CD4-positive, CD25-positive, alpha-beta regulatory T cell (primary cell): ENCODE measurements at regions not wholly inside any gene's neighbourhood (a gene's known extent, or its start where the extent isn't known, plus 50 kb on each side); places are given as distances from the start of the nearest gene placed in this dataset.

Source experiments
- ATAC-seq, 2 donors: fragments of 150-1000 bp; cut with Tn5 transposase; one replicate each; pipeline ENCODE4 v1.10.0; 2021; ENCODE audit warnings: low read depth in 2 of 2, moderate number of reproducible peaks in 2 of 2, moderate library complexity in 1 of 2
- DNase-seq, 3 donors: peaks; one replicate each; pipeline versions ENCODE4 v3.0.0 to v3.0.0-alpha.2; 2012 to 2022; ENCODE audit warnings: mixed read lengths in 1 of 3
- H3K27ac ChIP-seq: one replicate; pipeline ENCODE4 v1.7.0; 2013; ENCODE audit warnings: mild to moderate bottlenecking, low read length; ENCODE audit not compliant: insufficient read depth, poor library complexity, severe bottlenecking
- H3K27me3 ChIP-seq: one replicate; pipeline ENCODE4 v1.7.0; 2013; ENCODE audit warnings: low read length; ENCODE audit not compliant: control insufficient read depth, insufficient read depth
- H3K36me3 ChIP-seq: one replicate; pipeline ENCODE4 v1.7.0; 2013; ENCODE audit warnings: mild to moderate bottlenecking, low read length, moderate library complexity; ENCODE audit not compliant: control insufficient read depth, insufficient read depth
- H3K4me1 ChIP-seq: 2 replicates; pipeline ENCODE4 v1.7.0; 2013; ENCODE audit warnings: mild to moderate bottlenecking, low read length; ENCODE audit not compliant: insufficient read depth, control insufficient read depth, poor library complexity, severe bottlenecking
- H3K4me3 ChIP-seq: one replicate; pipeline ENCODE4 v1.7.0; 2013; ENCODE audit warnings: low read depth, mild to moderate bottlenecking, low read length, moderate library complexity
- H3K9me3 ChIP-seq, 2 experiments: 1 replicate in 1 of 2; 2 replicates in 1 of 2; pipeline ENCODE4 v1.7.0; 2013; ENCODE audit warnings: low read length in 2 of 2, mild to moderate bottlenecking in 1 of 2, moderate library complexity in 1 of 2; ENCODE audit not compliant: control insufficient read depth in 2 of 2
- H3K27ac Mint-ChIP-seq, 3 donors: one replicate each; pipeline ENCODE4 v1.8.0; 2020 to 2022; ENCODE audit warnings: mild to moderate bottlenecking in 3 of 3, mixed read lengths in 3 of 3, moderate library complexity in 2 of 3
- H3K27me3 Mint-ChIP-seq: one replicate; pipeline ENCODE4 v1.8.0; 2022; ENCODE audit warnings: mild to moderate bottlenecking, mixed read lengths
- H3K36me3 Mint-ChIP-seq: one replicate; pipeline ENCODE4 v1.8.0; 2020; ENCODE audit warnings: mixed read lengths
- H3K4me1 Mint-ChIP-seq, 4 donors: one replicate each; pipeline ENCODE4 v1.8.0; 2020 to 2022; ENCODE audit warnings: mixed read lengths in 4 of 4, mild to moderate bottlenecking in 1 of 4
- H3K4me3 Mint-ChIP-seq, 4 donors: one replicate each; pipeline ENCODE4 v1.8.0; 2020 to 2022; ENCODE audit warnings: mild to moderate bottlenecking in 4 of 4, mixed read lengths in 4 of 4, moderate library complexity in 3 of 4
- H3K9me3 Mint-ChIP-seq, 7 donors: one replicate each; pipeline ENCODE4 v1.8.0; 2020 to 2022; ENCODE audit warnings: mixed read lengths in 7 of 7, mild to moderate bottlenecking in 3 of 7, moderate library complexity in 2 of 7

DNA sequence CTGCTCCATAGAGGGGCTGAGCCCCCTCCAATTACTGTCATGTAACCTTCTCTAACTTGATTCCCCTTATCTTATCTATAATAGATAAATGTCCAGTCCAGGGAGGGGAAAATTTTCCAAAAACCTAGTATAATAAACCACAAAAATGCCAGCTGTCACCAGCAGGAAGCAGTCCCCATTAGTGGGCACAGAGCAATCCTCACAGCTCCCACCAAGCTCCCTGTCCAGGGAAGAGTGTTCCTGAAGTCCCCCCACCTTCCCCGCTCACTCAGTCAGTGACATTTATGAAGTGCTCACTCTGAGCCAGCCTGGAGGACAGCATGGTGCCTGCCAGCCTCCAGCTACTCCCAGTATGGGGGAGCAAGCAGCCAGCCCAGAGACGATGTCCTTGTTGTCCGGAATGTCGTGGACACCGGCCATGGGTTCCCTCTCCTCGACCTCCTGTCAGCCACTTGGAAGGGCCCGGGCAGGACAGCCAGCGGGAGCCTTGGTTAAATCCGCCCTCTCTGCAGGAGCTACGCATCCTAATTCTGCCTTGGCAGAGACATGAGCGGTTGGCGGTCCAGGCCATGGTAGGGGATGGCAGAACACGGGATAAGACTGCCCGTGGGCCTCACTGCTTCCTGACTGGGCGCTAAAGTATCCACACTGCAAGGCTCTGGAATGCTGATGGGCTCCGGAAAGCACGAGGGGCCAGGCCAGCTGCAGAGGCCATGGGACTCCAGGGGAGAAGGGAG lies 102.0 kb upstream of the CDH5 start:
- Mint-ChIP-seq H3K27me3 (peaks cover 43% of the 10 kb centered on the region), H3K4me1 (peaks cover 0 to 7% (median 0%) of the 10 kb centered on the region in 4 donors), H3K27ac (peak overlapping the region in 1 of 3 donors; percentile 51), H3K36me3 (no peaks in the 10 kb centered on the region), H3K9me3 (peaks cover 0 to 1% (median 0%) of the 10 kb centered on the region in 7 donors), H3K4me3 (no peak overlapping the region)
- Histone ChIP-seq H3K9me3 (no peaks in the 10 kb centered on the region), H3K36me3 (no peaks in the 10 kb centered on the region), H3K4me1 (no peaks in the 10 kb centered on the region), H3K4me3 (no peak overlapping the region), H3K27ac (no peak overlapping the region), H3K27me3 (peaks cover 1% of the 10 kb centered on the region)
- no peak for ATAC-seq
- DNase-seq = no peak

DNA sequence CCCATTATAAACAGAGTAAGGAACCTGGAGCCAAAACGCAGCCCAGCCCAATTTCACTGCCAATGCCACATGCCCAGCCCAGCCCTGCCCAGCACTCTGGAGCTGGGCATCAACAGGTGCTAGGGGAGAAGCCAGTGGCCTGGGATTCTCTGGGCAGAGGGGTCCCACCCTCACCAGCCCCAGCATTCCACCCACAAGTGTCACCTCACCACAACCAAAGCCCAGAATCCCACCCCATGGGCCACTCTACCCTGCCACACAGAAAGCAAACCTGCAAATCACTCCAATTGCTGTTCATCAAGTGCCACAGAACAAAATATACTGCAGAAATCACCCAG lies 102.5 kb upstream of the CDH5 start:
- H3K4me1 ChIP-seq = no peaks in the 10 kb centered on the region
- H3K27ac Mint-ChIP-seq = no peak overlapping the region
- H3K27me3 Mint-ChIP-seq = peaks cover 38% of the 10 kb centered on the region

GRCh38 chr16:66263168-66263972 lies 103.1 kb upstream of the CDH5 start:
- ATAC-seq (no peak), DNase-seq (no peak)
- Histone ChIP-seq H3K36me3 (no peaks in the 10 kb centered on the region), H3K9me3 (no peaks in the 10 kb centered on the region), H3K4me3 (no peak overlapping the region), H3K27ac (no peak overlapping the region), H3K4me1 (no peaks in the 10 kb centered on the region), H3K27me3 (peaks cover 1% of the 10 kb centered on the region)
- Mint-ChIP-seq H3K27ac (no peak overlapping the region), H3K4me3 (no peak overlapping the region), H3K36me3 (no peaks in the 10 kb centered on the region), H3K4me1 (peaks cover 0 to 4% (median 0%) of the 10 kb centered on the region in 4 donors), H3K9me3 (peaks cover 0 to 1% (median 0%) of the 10 kb centered on the region in 7 donors), H3K27me3 (peaks cover 33% of the 10 kb centered on the region)

More for the DNA sequence above, 102.5 kb upstream of the CDH5 start:
- no peak overlapping the region for H3K4me3 ChIP-seq
- Mint-ChIP-seq H3K4me1 (peaks cover 0 to 4% (median 0%) of the 10 kb centered on the region in 4 donors), H3K4me3 (no peak overlapping the region), H3K9me3 (peaks cover 0 to 1% (median 0%) of the 10 kb centered on the region in 7 donors), H3K36me3 (no peaks in the 10 kb centered on the region)
- no peaks in the 10 kb centered on the region for H3K36me3 ChIP-seq
- no peaks in the 10 kb centered on the region for H3K9me3 ChIP-seq
- H3K27me3 ChIP-seq = peaks cover 1% of the 10 kb centered on the region
- ATAC-seq (no peak), DNase-seq (no peak)
- no peak overlapping the region for H3K27ac ChIP-seq

DNA sequence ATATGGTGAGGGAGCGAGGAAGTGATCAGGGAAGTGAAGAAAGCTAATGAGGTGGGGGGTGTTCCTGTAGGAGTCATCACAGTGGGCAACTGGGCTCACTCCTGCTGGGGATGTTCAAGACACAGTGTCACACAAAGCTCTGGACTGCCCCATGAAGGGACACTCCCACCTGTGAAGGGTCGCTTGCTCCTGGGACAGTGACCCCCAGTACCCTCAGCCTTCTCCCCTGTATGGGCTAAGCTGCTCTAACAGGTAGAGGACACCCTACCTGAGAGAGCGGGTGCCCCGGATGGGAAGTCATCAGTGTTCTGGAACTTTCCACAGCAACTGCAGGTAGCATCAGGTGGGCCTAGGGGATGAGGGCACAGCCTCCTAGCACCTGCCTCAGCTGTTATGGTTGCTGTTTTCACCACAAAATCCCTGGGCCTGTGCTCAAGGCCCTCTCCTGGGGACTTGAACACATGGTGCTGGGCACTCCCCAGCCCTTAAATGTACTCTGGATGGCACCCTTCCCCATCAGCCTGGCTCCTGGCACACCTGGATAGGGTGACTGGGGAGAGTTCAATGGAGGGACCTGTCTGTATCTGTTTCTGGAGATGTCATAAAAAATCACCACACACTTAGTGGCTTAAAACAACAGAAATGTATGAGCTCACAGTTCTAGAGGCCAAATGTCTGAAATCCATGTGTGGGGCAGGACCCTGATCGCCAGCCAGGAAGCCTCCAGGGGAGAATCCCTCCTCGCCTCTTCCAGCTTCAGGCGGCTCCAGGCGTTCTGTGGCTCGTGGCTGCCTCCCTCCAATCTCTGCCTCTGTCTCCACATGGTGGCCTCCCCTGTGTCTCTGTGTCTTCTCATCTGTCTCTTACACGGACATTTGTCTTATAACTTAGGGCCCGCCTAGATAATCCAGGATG lies 104.0 kb upstream of the CDH5 start:
- Histone ChIP-seq H3K4me1 (no peaks in the 10 kb centered on the region), H3K27me3 (peaks cover 1% of the 10 kb centered on the region), H3K27ac (no peak overlapping the region), H3K9me3 (no peaks in the 10 kb centered on the region), H3K36me3 (no peaks in the 10 kb centered on the region), H3K4me3 (no peak overlapping the region)
- no peak for DNase-seq
- no peak overlapping the region for H3K4me3 Mint-ChIP-seq
- peaks cover 0 to 4% (median 0%) of the 10 kb centered on the region in 4 donors for H3K4me1 Mint-ChIP-seq
- no peak for ATAC-seq
- no peaks in the 10 kb centered on the region for H3K36me3 Mint-ChIP-seq
- H3K9me3 Mint-ChIP-seq = peaks cover 0 to 1% (median 0%) of the 10 kb centered on the region in 7 donors
- peaks cover 24% of the 10 kb centered on the region for H3K27me3 Mint-ChIP-seq
- no peak overlapping the region for H3K27ac Mint-ChIP-seq

DNA sequence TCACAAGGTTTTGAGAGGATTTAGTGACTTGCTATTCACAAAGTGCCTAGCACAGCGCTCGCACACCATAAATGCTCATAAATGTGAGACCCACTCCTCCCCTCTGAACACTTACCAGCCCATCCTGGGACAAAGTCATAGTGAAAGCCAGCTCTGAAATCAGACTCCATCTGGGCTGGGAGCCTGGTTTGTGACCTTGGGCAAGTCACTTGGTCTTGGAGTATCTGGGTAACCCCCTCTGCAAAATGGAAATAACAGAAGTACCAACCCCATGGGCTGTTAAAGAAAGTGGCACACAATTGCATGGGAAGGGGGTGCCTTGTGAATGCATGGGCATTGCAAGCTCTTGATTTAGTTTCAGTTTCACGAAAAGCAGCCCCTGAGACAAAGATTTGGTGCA lies 104.7 kb upstream of the CDH5 start:
- no peak overlapping the region for H3K4me3 ChIP-seq
- no peak for DNase-seq
- peaks cover 0 to 4% (median 0%) of the 10 kb centered on the region in 4 donors for H3K4me1 Mint-ChIP-seq
- no peaks in the 10 kb centered on the region for H3K9me3 ChIP-seq
- peaks cover 19% of the 10 kb centered on the region for H3K27me3 Mint-ChIP-seq
- H3K27ac ChIP-seq = no peak overlapping the region
- H3K36me3 Mint-ChIP-seq = no peaks in the 10 kb centered on the region
- H3K4me1 ChIP-seq = no peaks in the 10 kb centered on the region
- H3K27me3 ChIP-seq = peaks cover 1% of the 10 kb centered on the region
- no peaks in the 10 kb centered on the region for H3K36me3 ChIP-seq
- H3K27ac Mint-ChIP-seq = no peak overlapping the region
- H3K9me3 Mint-ChIP-seq = peaks cover 0 to 3% (median 0%) of the 10 kb centered on the region in 7 donors
- H3K4me3 Mint-ChIP-seq = no peak overlapping the region
- no peak for ATAC-seq

GRCh38 chr16:66260522-66261254 lies 105.8 kb upstream of the CDH5 start:
- Mint-ChIP-seq H3K4me3 (no peak overlapping the region), H3K27me3 (peaks cover 10% of the 10 kb centered on the region), H3K9me3 (peaks cover 0 to 3% (median 0%) of the 10 kb centered on the region in 7 donors), H3K36me3 (no peaks in the 10 kb centered on the region), H3K4me1 (no peaks in the 10 kb centered on the region), H3K27ac (peak overlapping the region in 1 of 3 donors; percentile 7)
- Histone ChIP-seq H3K27ac (no peak overlapping the region), H3K4me3 (no peak overlapping the region), H3K27me3 (peaks cover 1% of the 10 kb centered on the region), H3K4me1 (no peaks in the 10 kb centered on the region), H3K36me3 (no peaks in the 10 kb centered on the region), H3K9me3 (no peaks in the 10 kb centered on the region)
- ATAC-seq (no peak), DNase-seq (no peak)
